Fibroblast of upper back skin (primary cell): ENCODE measurements at regions not wholly inside any gene's neighbourhood (a gene's known extent, or its start where the extent isn't known, plus 50 kb on each side); places are given as distances from the start of the nearest gene placed in this dataset.

Experiments used
- DNase-seq: peaks from one replicate; pipeline ENCODE4 v3.0.0-alpha.2; 2013

DNA sequence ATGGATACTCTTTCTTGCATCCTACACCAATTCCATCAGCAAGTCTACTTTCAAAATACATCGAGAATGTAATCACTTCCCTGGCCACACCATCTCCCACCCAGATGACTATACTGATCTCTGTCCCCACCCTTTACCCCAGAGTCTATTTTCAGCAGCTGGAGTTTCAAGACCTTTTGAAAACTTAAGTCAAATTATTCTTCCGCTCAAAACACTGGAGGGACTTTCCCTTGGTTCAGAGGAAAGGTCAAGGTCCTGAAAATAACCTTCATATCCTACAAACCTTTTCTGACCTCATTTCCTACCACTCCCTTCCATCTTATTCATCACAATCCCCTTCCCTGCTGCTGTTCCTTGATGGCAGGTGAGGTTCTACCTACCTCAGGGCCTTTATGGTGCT, 58.8 kb upstream of the LYPD6 start:
- DNase-seq: no peak

DNA sequence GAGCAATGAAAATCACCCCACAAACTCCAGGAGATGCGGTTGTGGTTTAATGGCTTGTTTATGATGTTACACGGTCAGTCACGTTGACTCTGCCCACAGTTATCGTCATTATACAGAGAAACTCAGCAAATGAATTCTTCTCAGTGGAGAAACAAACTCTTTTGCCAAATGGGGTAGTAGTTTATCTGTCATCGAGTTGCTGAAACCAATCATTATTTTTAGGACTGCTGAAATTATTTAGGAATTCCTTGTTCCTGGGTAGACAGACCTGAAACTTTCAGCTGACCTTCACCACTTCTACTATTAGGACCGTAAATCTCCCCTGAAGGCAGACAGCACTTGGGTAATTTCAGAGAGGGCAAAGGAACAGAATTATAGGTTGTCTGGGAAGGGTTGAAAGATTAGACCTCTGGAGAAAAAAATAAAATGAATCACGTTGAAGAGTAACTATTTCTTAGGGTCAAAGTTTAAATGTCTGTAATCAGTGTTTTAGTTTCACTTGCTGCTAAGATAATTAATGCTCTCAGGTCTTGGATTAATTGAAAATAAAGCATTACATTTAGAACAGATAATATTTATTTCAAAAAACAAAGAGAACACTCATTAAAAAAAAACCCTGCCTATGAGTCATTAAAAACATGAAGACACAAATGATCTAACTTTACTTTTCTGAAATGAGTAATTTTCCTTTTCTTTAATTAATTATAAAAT, 52.1 kb upstream of the LYPD6 start:
- peak; percentile 26 for DNase-seq

DNA sequence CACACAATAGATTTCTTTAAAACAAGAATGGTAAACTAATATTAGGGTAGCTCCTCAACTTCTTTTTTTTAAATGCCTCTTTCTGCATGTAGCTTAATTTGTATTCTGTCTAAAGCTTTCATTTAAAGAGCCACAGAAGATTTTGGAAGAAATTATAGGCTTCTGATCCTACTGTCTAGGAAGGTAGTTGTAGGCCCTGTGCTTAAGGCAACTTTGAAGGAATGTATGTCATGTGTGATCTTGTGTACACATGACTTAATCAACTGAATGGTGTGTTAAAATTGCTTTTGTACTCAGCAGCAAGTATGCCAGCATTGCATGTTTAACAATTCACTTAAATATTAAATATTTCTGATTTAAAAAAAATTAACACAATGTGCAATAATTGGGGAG, 51.5 kb upstream of the LYPD6 start:
- no peak for DNase-seq
